NCI-H2081 treated with DMSO at 0.1 percent for 48 hours (cell line): ENCODE measurements at regions not wholly inside any gene's neighbourhood (a gene's known extent, or its start where the extent isn't known, plus 50 kb on each side); places are given as distances from the start of the nearest gene placed in this dataset.
"Not testable (repeated sequence)": the region's sequence is repeated elsewhere in the genome, so short reads cannot be mapped to it uniquely, and the experiment has no call there.

Source experiments
- DNase-seq: peaks from one replicate; lab custom pipeline; 2025; lab: John Stamatoyannopoulos, UW

DNA sequence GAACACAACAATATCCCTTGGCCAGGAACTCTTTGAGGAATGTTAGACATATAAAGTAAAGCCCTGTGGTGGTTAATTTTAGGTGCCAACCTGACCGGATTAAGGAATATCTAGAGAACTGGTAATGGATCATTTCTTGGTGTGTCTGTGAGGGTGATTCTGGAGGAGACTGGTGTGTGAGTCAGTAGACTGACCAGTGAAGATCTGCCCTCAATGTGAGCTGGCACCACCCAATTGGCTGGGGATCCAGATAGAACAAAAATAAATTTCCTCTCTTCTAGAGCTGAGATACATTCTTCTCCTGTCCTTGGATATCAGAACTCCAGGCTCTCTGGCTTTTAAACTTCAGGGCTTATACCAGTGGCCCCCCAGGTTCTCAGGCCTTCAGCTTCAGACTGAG lies 56.2 kb upstream of the TNPO1 start:
- DNase-seq, result no peak

- DNase-seq, result no peak
These were observed 63.6 kb upstream of the TNPO1 start for GRCh38 chr5:72752909-72753308.

DNA sequence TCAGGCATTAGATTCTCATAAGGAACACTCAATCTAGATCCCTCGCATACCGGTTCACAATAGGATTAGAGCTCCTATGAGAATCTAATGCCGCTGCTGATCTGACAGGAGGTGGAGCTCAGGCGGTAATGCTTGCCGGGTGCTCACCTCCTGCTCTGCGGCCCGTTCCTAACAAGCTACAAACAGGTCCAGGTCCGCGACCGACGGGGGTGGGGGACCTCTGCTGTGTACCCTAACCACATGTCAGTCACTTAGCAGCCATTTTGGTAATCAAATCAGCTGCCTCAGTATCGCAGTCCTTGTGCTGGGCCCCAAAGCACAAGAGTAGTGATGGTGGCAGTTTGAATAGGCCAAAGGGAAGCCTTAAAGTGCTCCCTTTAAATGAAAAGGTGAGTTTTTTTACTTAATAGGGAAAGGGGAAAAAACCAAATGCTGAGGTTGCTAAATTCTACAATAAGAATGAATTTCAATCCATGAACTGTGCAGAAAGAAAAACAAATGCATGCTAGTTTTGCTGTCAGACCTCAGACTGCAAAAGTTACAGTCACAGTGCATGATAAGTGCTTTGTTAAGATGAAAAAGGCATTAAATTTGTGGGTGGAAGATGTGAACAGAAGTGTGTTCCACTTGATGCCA lies 67.0 kb upstream of the TNPO1 start:
- no peak for DNase-seq

GRCh38 chr5:72747826-72748225 lies 68.6 kb upstream of the TNPO1 start:
- no peak for DNase-seq

- DNase-seq, result no peak
These were observed 69.7 kb upstream of the TNPO1 start for GRCh38 chr5:72746736-72747135.

DNA sequence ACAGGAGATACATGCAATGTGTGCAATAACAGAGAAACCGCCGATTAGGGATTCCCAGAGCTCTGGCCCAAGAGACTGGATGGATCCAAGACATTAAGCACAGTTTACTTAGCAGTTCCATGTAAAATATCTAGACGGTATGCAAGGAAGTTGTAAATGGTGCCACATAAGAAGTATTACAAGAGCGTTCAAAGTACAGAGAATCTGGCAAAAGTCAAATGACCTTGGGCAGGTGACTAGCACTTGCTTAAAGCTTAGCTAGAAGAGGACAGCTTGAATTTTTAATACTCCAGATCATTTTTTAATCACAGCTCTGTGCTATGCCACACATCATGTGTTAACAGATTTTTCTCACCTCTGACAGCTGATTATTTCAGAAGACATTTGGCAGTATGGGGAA lies 72.3 kb upstream of the TNPO1 start:
- DNase-seq, result no peak

GRCh38 chr5:72741805-72742204 lies 74.7 kb upstream of the TNPO1 start:
- DNase-seq, result no peak

- no peak for DNase-seq
These were observed 82.7 kb upstream of the TNPO1 start for GRCh38 chr5:72733810-72734209.

- DNase-seq, result no peak
These were observed 92.9 kb upstream of the TNPO1 start for GRCh38 chr5:72723581-72723980.

DNA sequence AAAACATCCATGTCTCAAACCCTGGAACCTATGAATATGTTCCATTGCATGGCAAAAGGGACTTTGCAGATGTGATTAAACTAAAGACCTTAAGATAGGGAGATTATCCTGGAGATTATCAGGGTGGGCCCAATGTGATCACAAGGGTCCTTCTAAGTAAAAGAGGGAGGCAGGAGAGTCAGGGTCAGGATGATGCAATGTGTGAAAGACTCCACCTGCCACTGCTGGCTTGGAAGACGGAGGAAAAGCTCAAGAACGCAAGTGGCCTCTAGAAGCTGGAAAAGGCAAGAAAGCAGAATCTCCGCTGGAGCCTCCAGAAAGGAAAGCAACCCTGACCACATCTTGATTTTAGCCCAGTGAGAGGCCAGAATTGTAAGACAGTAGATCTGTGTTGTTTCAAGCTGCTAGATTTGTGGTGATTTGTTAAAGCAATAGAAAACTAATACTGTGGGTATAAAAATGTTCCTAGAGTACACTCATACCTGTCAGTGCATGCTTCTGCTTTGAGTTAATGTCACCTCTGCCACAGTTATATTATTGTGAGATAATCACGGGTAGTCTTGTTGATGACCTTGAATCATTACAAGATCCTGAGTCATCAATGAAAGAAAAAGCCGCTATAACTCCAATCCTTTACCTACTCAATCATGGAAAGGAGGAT lies 93.5 kb upstream of the TNPO1 start:
- no peak for DNase-seq

DNA sequence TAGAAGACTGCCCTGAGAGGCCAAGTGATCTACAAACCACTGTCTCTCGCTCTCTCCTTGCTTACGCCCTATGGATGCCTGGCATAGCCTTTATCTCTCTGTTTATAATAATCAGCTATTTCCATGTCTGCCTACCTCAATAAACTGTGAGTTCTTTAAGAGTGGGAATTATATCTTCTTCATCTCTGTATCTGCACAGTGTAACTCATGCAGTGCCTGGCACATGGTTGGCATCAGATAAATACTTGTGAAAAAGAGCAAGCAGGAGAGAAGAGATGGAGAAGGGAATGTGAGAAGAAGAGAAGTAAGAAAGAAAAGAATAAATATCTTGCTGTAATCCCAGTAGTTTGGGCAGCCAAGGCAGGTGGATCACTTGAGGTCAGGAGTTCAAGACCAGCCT lies 94.6 kb upstream of the TNPO1 start:
- no peak for DNase-seq

DNA sequence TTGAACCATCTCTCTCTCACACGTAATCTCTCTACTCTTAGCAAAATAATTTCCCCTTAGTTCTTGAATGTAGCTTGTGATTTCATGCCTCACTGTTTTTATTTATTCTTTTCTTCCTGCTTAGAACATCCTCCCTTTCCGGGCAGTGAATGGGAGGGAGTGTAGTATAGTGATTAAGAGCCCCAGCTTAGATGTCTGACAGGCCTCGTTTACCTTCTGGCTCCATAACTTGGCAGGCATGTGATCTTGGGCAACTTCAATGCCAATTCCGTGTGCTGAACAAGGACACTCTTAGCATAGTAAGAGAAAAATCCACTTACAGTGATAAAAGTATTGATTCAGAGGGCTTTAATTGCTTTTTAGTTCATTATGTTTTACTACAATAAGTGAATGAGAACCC lies 96.3 kb upstream of the TNPO1 start:
- DNase-seq, result no peak

- no peak for DNase-seq
These were observed 105.1 kb upstream of the TNPO1 start for GRCh38 chr5:72711351-72711750.

DNA sequence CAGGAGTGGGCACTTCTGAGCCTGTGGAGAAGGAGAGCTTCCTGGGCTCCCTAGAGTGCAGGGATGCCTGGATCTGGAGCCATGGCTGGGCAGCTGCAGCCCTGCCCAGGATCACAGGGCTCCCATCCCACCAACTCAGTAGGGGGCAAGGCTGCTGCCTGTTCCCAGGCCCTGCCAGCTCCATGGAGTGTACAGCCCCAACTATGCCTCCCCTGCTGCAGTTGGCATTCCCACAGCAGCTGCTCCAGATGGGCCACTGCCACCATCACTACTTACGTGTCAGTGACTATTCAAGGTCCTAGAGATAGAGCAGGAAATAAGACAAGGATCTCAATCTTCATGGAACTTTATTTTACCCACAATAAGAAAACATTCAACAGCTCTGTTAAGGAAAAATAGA lies 107.1 kb upstream of the TNPO1 start:
- DNase-seq, result no peak

GRCh38 chr5:72705178-72705577 lies 111.3 kb upstream of the TNPO1 start:
- no peak for DNase-seq

DNA sequence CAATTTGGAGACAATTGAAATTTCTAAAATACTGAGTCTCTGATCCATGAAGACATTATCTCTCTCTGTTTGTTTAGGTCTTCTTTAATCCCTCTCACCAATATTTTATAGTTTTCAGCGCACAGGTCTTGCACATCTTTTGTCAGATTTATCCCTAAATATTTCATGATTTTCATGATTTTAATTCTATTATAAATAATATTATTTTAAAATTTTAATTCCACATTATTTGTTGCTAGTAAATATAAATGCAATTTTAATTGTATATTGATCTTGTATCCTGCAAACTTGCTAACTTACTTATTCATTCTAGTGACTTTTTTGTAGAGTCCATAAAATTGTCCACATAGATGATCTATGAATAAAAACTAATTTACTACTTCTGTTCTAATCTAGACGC lies 112.6 kb upstream of the TNPO1 start:
- no peak for DNase-seq

GRCh38 chr5:72702881-72703434 lies 113.5 kb upstream of the TNPO1 start:
- no peak for DNase-seq

GRCh38 chr5:72702105-72702504 lies 114.4 kb upstream of the TNPO1 start:
- not testable (repeated sequence) for DNase-seq

DNA sequence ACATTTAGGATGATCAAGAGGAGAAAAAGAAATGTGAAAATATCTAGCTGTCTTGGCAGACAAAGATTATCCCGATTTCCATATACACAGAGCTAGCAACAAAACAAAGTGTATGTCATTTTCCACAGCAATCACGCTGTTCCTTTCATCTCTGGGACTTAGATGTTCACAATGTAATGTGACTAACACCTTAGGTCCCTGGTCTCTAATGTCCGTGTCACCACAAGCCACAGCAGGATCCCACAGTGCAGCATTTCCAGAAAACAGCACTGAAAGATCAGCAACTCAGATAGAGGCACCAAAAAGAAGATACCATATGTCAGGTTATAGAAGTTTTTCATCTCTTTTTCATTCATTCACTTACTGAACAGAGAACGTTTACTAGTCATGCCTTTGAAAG lies 118.0 kb upstream of the TNPO1 start:
- no peak for DNase-seq

DNA sequence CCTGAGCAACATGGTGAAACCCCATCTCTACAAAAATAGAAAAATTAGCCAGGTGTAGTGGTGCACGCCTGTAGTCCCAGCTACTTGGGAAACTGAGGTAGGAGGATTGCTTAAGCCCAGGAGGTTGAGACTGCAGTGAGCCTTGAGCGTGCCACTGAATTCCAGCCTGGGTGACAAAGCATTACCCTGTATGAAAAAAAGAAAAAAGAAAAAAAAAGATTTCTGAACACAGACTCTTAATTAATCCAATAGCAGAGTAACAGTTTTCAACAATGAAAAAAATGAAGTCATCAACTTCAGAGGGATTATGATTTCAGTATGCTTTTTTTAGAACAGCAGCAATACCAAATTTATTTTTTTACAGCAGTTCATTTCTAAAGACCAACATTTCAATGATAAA lies 118.8 kb upstream of the TNPO1 start:
- DNase-seq, result no peak

GRCh38 chr5:72695659-72696058 lies 120.8 kb upstream of the TNPO1 start:
- DNase-seq, result no peak

DNA sequence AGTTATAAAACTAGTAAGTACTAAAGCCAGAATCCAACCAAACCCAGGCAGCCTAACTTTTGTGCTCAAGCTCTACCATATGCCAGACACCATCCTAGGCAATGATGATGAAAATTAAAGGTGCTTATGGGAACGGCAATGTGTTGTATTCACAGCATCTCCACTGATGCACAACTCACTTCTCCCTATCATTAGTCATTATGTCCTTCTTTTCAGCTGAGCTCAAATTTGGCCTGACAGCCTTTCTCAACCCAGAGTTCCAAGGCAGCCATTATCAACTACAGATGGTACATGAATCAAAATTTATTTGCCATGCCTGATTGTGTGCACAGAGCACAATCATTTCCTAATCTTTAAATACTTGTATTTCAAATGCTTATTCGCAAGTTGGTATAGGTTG lies 121.6 kb upstream of the TNPO1 start:
- DNase-seq, result no peak

- no peak for DNase-seq
These were observed 122.8 kb upstream of the TNPO1 start for GRCh38 chr5:72693546-72694205.
